Activated B cell treated with CpG ODN at 0.5 μM for 24 hours (primary cell): ENCODE measurements at regions not wholly inside any gene's neighbourhood (a gene's known extent, or its start where the extent isn't known, plus 50 kb on each side); places are given as distances from the start of the nearest gene placed in this dataset.

Experiments
- ATAC-seq: fragments of 200-7000 bp; cut with Tn5 transposase; one replicate; pipeline ENCODE4 v1.10.0; 2021; ENCODE audit warnings: low read depth, mild to moderate bottlenecking, moderate library complexity
- CTCF ChIA-PET: fragments of 350-600 bp; sonication (Branson Sonifier 250); formaldehyde crosslinking; loops from one replicate; lab custom pipeline; 2021; ENCODE audit warnings: antibody characterized with exemption; lab: Charles Lee
- POLR2A ChIA-PET: fragments of 350-600 bp; sonication (Branson Sonifier 250); formaldehyde crosslinking; loops from one replicate; lab custom pipeline; 2021; ENCODE audit warnings: antibody characterized with exemption; lab: Charles Lee
- DNase-seq: peaks from one replicate; pipeline ENCODE4 v3.0.0; 2022
- H3K27ac Mint-ChIP-seq: one replicate; pipeline ENCODE4 v1.8.0; 2020; ENCODE audit warnings: mixed read lengths
- H3K27me3 Mint-ChIP-seq: one replicate; pipeline ENCODE4 v1.8.0; 2021; ENCODE audit warnings: mixed read lengths
- H3K36me3 Mint-ChIP-seq: one replicate; pipeline ENCODE4 v1.8.0; 2021; ENCODE audit warnings: low read depth, mixed read lengths
- H3K4me1 Mint-ChIP-seq: one replicate; pipeline ENCODE4 v1.8.0; 2021; ENCODE audit warnings: mixed read lengths
- H3K4me3 Mint-ChIP-seq: one replicate; pipeline ENCODE4 v1.8.0; 2020; ENCODE audit warnings: mild to moderate bottlenecking, mixed read lengths
- H3K9me3 Mint-ChIP-seq: one replicate; pipeline ENCODE4 v1.8.0; 2020; ENCODE audit warnings: mixed read lengths
- CTCF ChIP-seq: fragments of 200-600 bp; IDR thresholded peaks from one replicate; pipeline ENCODE4 v1.8.0; 2022; ENCODE audit warnings: antibody characterized with exemption, mild to moderate bottlenecking
- intact Hi-C: fragments of 100-400 bp; cut with micrococcal nuclease; formaldehyde crosslinking; loops from one replicate; pipeline ENCODE4 v1.15.1; 2024

- no peak overlapping the region for H3K27ac Mint-ChIP-seq
- ChIA-PET POLR2A (no interaction called here), CTCF (no interaction called here)
- H3K9me3 Mint-ChIP-seq = no peaks in the 10 kb centered on the region
- H3K4me1 Mint-ChIP-seq = no peaks in the 10 kb centered on the region
- TF ChIP-seq CTCF = no peak
- intact Hi-C loops = no loop called here
- DNase-seq (no peak), ATAC-seq (no peak)
- H3K36me3 Mint-ChIP-seq = no peaks in the 10 kb centered on the region
- no peak overlapping the region for H3K4me3 Mint-ChIP-seq
- H3K27me3 Mint-ChIP-seq = peaks cover 4% of the 10 kb centered on the region
Observed at GRCh38 chr2:19806591-19806990, 95.2 kb downstream of the TTC32 start.

GRCh38 chr2:19806131-19806530, 95.7 kb downstream of the TTC32 start:
- POLR2A ChIA-PET = no interaction called here
- no peaks in the 10 kb centered on the region for H3K9me3 Mint-ChIP-seq
- CTCF ChIA-PET = no interaction called here
- H3K4me1 Mint-ChIP-seq = no peaks in the 10 kb centered on the region
- peaks cover 2% of the 10 kb centered on the region for H3K27me3 Mint-ChIP-seq
- DNase-seq (no peak), ATAC-seq (no peak)
- H3K4me3 Mint-ChIP-seq = no peak overlapping the region
- TF ChIP-seq CTCF = no peak
- intact Hi-C loops = no loop called here
- H3K36me3 Mint-ChIP-seq = no peaks in the 10 kb centered on the region
- H3K27ac Mint-ChIP-seq = no peak overlapping the region

- POLR2A ChIA-PET = no interaction called here
- intact Hi-C loops = no loop called here
- H3K4me1 Mint-ChIP-seq = no peaks in the 10 kb centered on the region
Observed at GRCh38 chr2:19805266-19805665, 96.5 kb downstream of the TTC32 start.

GRCh38 chr2:19804639-19805260, 97.0 kb downstream of the TTC32 start:
- DNase-seq (no peak), ATAC-seq (no peak)
- H3K4me1 Mint-ChIP-seq = no peaks in the 10 kb centered on the region
- POLR2A ChIA-PET = no interaction called here
- TF ChIP-seq CTCF = no peak
- H3K27me3 Mint-ChIP-seq = no peaks in the 10 kb centered on the region
- no peak overlapping the region for H3K27ac Mint-ChIP-seq
- H3K36me3 Mint-ChIP-seq = no peaks in the 10 kb centered on the region
- CTCF ChIA-PET = no interaction called here
- no peaks in the 10 kb centered on the region for H3K9me3 Mint-ChIP-seq
- no peak overlapping the region for H3K4me3 Mint-ChIP-seq
- intact Hi-C loops = no loop called here

More at GRCh38 chr2:19805266-19805665, 96.5 kb downstream of the TTC32 start:
- CTCF ChIA-PET = no interaction called here
- ATAC-seq (no peak), DNase-seq (no peak)
- Mint-ChIP-seq H3K4me3 (no peak overlapping the region), H3K9me3 (no peaks in the 10 kb centered on the region), H3K36me3 (no peaks in the 10 kb centered on the region), H3K27me3 (no peaks in the 10 kb centered on the region), H3K27ac (no peak overlapping the region)
- no peak for TF ChIP-seq CTCF

- Mint-ChIP-seq H3K4me3 (no peak overlapping the region), H3K4me1 (no peaks in the 10 kb centered on the region), H3K9me3 (no peaks in the 10 kb centered on the region), H3K36me3 (no peaks in the 10 kb centered on the region), H3K27me3 (peaks cover 2% of the 10 kb centered on the region), H3K27ac (no peak overlapping the region)
- no peak for DNase-seq
- ATAC-seq = no peak
- CTCF ChIA-PET = no interaction called here
- POLR2A ChIA-PET = no interaction called here
- TF ChIP-seq CTCF = no peak
- intact Hi-C loops = no loop called here
Observed at GRCh38 chr2:19802086-19802841, 99.5 kb downstream of the TTC32 start.
